Iris pigment epithelial cell (primary cell): ENCODE measurements at regions not wholly inside any gene's neighbourhood (a gene's known extent, or its start where the extent isn't known, plus 50 kb on each side); places are given as distances from the start of the nearest gene placed in this dataset.

ENCODE experiments used
- DNase-seq: peaks from one replicate; pipeline ENCODE4 v3.0.0-alpha.2; 2011; ENCODE audit warnings: low read depth

GRCh38 chr11:130583801-130584211, 135.4 kb downstream of the ADAMTS15 start:
- DNase-seq, result no peak

GRCh38 chr11:130585545-130585944, 137.1 kb downstream of the ADAMTS15 start:
- DNase-seq, result no peak

GRCh38 chr11:130587658-130588057, 139.2 kb downstream of the ADAMTS15 start:
- no peak for DNase-seq

- no peak for DNase-seq
Observed at GRCh38 chr11:130588471-130588870, 140.0 kb downstream of the ADAMTS15 start.

- peak; percentile 39 for DNase-seq
Observed at GRCh38 chr11:130592056-130592455, 143.6 kb downstream of the ADAMTS15 start.

GRCh38 chr11:130593064-130593463, 144.6 kb downstream of the ADAMTS15 start:
- DNase-seq, result no peak

GRCh38 chr11:130598433-130598832, 150.0 kb downstream of the ADAMTS15 start:
- no peak for DNase-seq

- peak; percentile 48 for DNase-seq
Observed at GRCh38 chr11:130599073-130599654, 150.7 kb downstream of the ADAMTS15 start.

GRCh38 chr11:130600139-130600538, 151.7 kb downstream of the ADAMTS15 start:
- no peak for DNase-seq

GRCh38 chr11:130600616-130601015, 152.2 kb downstream of the ADAMTS15 start:
- no peak for DNase-seq

GRCh38 chr11:130601141-130601540, 152.7 kb downstream of the ADAMTS15 start:
- DNase-seq, result peak; percentile 57

- no peak for DNase-seq
Observed at GRCh38 chr11:130601764-130602460, 153.5 kb downstream of the ADAMTS15 start.

GRCh38 chr11:130602641-130603334, 154.3 kb downstream of the ADAMTS15 start:
- DNase-seq, result no peak

GRCh38 chr11:130603335-130603906, 155.0 kb downstream of the ADAMTS15 start:
- no peak for DNase-seq

- no peak for DNase-seq
Observed at GRCh38 chr11:130604606-130605005, 156.2 kb downstream of the ADAMTS15 start.

GRCh38 chr11:130606178-130606577, 157.7 kb downstream of the ADAMTS15 start:
- DNase-seq, result no peak

GRCh38 chr11:130606781-130607511, 158.5 kb downstream of the ADAMTS15 start:
- DNase-seq, result no peak

GRCh38 chr11:130608287-130608686, 159.8 kb downstream of the ADAMTS15 start:
- DNase-seq, result no peak

- DNase-seq, result peak; percentile 77
Observed at GRCh38 chr11:130609121-130610035, 160.9 kb downstream of the ADAMTS15 start.

GRCh38 chr11:130611791-130612251, 163.4 kb downstream of the ADAMTS15 start:
- no peak for DNase-seq

- no peak for DNase-seq
Observed at GRCh38 chr11:130612291-130612851, 163.9 kb downstream of the ADAMTS15 start.
